AG09309 (cell line): ENCODE measurements at regions not wholly inside any gene's neighbourhood (a gene's known extent, or its start where the extent isn't known, plus 50 kb on each side); places are given as distances from the start of the nearest gene placed in this dataset.

Experiments
- DNase-seq: peaks from one replicate; pipeline ENCODE4 v3.0.0-alpha.2; 2010; ENCODE audit warnings: low read depth
- H3K4me3 ChIP-seq: 2 replicates; pipeline ENCODE4 v1.5.1; 2011; ENCODE audit warnings: mild to moderate bottlenecking, low read depth, low read length, moderate library complexity; ENCODE audit not compliant: control insufficient read depth
- CTCF ChIP-seq: IDR thresholded peaks from 2 replicates; pipeline ENCODE4 v1.5.1; 2011; ENCODE audit warnings: mild to moderate bottlenecking, low read depth, low read length, inconsistent platforms; ENCODE audit not compliant: insufficient read depth, control insufficient read depth; ENCODE audit errors: missing control alignments

GRCh38 chr3:18076301-18076700 lies 333.9 kb upstream of the TBC1D5 start:
- no peak overlapping the region for H3K4me3 ChIP-seq
- no peak for DNase-seq
- no peak for TF ChIP-seq CTCF

- no peak overlapping the region for H3K4me3 ChIP-seq
- DNase-seq: no peak
- no peak for TF ChIP-seq CTCF
Observed at GRCh38 chr3:18075799-18076198, 333.4 kb upstream of the TBC1D5 start.

DNA sequence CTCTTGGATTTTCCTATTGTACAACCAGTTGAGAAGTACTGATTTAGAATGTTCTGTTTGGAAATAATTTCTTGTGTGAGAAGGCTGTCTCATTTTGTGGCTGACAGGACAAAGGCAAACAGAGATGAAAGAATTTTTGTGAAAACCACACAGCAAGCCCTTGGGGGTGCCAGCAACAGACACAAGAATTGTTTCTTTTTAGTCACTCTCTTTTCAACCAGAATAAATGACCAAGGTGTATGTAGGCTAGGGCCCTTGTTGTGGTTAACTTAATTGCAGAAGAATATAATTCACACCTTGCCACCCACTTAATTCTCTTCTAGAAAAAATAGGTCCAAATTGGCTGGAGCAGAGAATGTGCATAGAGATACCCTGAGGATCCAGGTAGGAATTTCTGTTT lies 329.4 kb upstream of the TBC1D5 start:
- DNase-seq: no peak
- H3K4me3 ChIP-seq: no peak overlapping the region
- no peak for TF ChIP-seq CTCF

DNA sequence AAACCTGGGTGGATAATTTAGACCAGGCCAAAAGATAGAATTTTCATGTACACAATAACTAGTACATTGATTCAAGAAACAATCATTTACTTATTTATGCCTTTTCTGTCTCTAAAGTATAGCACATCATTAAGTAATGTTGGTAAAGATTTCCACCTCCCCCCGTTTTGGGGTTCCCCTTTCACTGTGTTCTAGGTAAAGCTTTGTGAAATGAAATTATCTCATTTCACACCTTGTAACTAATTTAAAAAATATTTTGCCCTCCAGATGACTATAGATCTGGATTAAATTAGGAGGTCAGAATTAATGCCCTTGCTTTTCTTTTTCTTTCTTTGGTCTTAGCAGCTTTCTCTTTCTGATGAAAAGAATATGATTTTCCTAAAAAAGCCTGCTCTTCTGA lies 328.5 kb upstream of the TBC1D5 start:
- no peak for DNase-seq
- no peak overlapping the region for H3K4me3 ChIP-seq
- TF ChIP-seq CTCF: no peak

DNA sequence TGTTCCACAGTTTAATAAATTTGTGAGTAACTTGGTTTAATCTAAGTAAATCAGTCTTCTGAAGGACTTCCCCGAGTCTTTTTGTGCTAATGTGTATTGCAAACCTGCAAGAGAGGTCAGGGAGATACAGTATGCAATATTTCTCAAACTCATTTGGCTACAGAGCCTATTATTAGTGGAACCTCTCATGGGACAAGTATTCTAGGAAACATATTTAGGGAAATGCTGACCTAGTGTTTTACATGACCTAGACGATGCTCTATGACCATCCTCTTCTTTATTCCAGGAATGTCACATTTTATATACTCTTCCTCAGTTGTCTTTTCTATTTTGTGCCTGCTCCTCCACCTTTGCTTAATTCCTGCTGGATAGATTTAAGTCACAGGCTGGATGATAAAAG lies 327.8 kb upstream of the TBC1D5 start:
- TF ChIP-seq CTCF: no peak
- H3K4me3 ChIP-seq: no peak overlapping the region
- DNase-seq: no peak

GRCh38 chr3:18069568-18069967 lies 327.1 kb upstream of the TBC1D5 start:
- no peak for DNase-seq
- H3K4me3 ChIP-seq: no peak overlapping the region
- no peak for TF ChIP-seq CTCF
